HepG2 (cell line): ENCODE measurements at regions not wholly inside any gene's neighbourhood (a gene's known extent, or its start where the extent isn't known, plus 50 kb on each side); places are given as distances from the start of the nearest gene placed in this dataset.
A peak's percentile ranks its signal among the peaks of the same experiment; 100 is the strongest.

ENCODE experiments used
- ATAC-seq: fragments of 200-7000 bp; cut with Tn5 transposase; 3 replicates; pipeline ENCODE4 v1.9.1; 2020; ENCODE audit warnings: mild to moderate bottlenecking, moderate library complexity
- BruUV-seq: library from RNA; stranded (reverse); fragments of 400-500 nt; replicated peaks from 2 replicates; lab custom pipeline; 2021; lab: Mats Ljungman, UMichigan
- CTCF ChIA-PET: fragments of 300-600 bp; formaldehyde crosslinking; extraction: SDS; loops from one replicate; lab custom pipeline; 2021; ENCODE audit warnings: low total read pairs, inconsistent platforms, low intra/inter-chr PET ratio; lab: Yijun Ruan, JAX
- POLR2A ChIA-PET: fragments of 350-600 bp; sonication (Branson Sonifier 250); formaldehyde crosslinking; loops from one replicate; lab custom pipeline; 2020; ENCODE audit warnings: antibody characterized with exemption, inconsistent platforms; lab: Yijun Ruan, JAX
- DNase-seq: peaks from one replicate; pipeline ENCODE4 v3.0.0-alpha.2; 2015; ENCODE audit warnings: low spot score
- FAIRE-seq: peaks from 3 replicates; lab custom pipeline; 2011; peaks lifted over from hg19 to GRCh38; lab: Jason Lieb, UNC
- H2AFZ ChIP-seq: one replicate; pipeline ENCODE4 v1.6.1; 2011; ENCODE audit warnings: low read length, inconsistent platforms
- H3K27ac ChIP-seq: fragments of 300-600 bp; 3 replicates; pipeline ENCODE4 v1.8.0; 2011; ENCODE audit warnings: mixed run types, mild to moderate bottlenecking, mixed read lengths, low read length, inconsistent platforms; ENCODE audit not compliant: insufficient read depth; ENCODE audit errors: extremely low read length
- H3K27me3 ChIP-seq, 2 experiments: fragments of 200-600 bp in 1 of 2; 2 replicates in 1 of 2; 3 replicates in 1 of 2; pipeline versions ENCODE4 v1.6.0 to v1.8.0; 2011; ENCODE audit warnings: low read length in 2 of 2, mild to moderate bottlenecking in 2 of 2, moderate library complexity in 2 of 2, inconsistent platforms in 1 of 2; ENCODE audit not compliant: insufficient read depth in 2 of 2, control insufficient read depth in 1 of 2
- H3K36me3 ChIP-seq, 2 experiments: fragments of 200-600 bp in 1 of 2; replicated peaks in 1 of 2; 2 replicates in 1 of 2; 3 replicates in 1 of 2; pipeline versions ENCODE4 v1.5.1 to v1.8.0; 2011; ENCODE audit warnings: low read length in 2 of 2, inconsistent platforms in 1 of 2; ENCODE audit not compliant: insufficient read depth in 2 of 2, control insufficient read depth in 1 of 2
- H3K4me1 ChIP-seq: 2 replicates; pipeline ENCODE4 v1.5.1; 2012; ENCODE audit warnings: low read length, inconsistent platforms; ENCODE audit not compliant: insufficient read depth
- H3K4me2 ChIP-seq: 2 replicates; pipeline ENCODE4 v1.6.0; 2011; ENCODE audit warnings: low read depth, low read length, inconsistent platforms
- H3K4me3 ChIP-seq, 3 experiments: fragments of 200-600 bp in 1 of 3; sonication (generic), shearing (Covaris generic) in 1 of 3; replicated peaks in 1 of 3; 2 replicates each; pipeline ENCODE4 v1.5.1; 2011 to 2016; ENCODE audit warnings: low read length in 3 of 3, inconsistent platforms in 2 of 3, low read depth in 2 of 3, mild to moderate bottlenecking in 2 of 3, control low read depth in 1 of 3, mixed read lengths in 1 of 3; ENCODE audit not compliant: insufficient read depth in 1 of 3
- H3K79me2 ChIP-seq: one replicate; pipeline ENCODE4 v1.6.1; 2011; ENCODE audit warnings: low read length, inconsistent platforms; ENCODE audit not compliant: insufficient read depth
- H3K9ac ChIP-seq: 2 replicates; pipeline ENCODE4 v1.6.0; 2011; ENCODE audit warnings: mild to moderate bottlenecking, low read depth, low read length, inconsistent platforms; ENCODE audit not compliant: insufficient read depth
- H3K9me3 ChIP-seq: 2 replicates; pipeline ENCODE4 v1.5.1; 2012; ENCODE audit warnings: mild to moderate bottlenecking, low read length
- H4K20me1 ChIP-seq: 2 replicates; pipeline ENCODE4 v1.6.0; 2011; ENCODE audit warnings: inconsistent platforms, mild to moderate bottlenecking, low read length, moderate library complexity; ENCODE audit not compliant: insufficient read depth
- CBFB ChIP-seq: sonication (generic); formaldehyde crosslinking; IDR thresholded peaks from 2 replicates; pipeline ENCODE4 v1.4.0; 2020; ENCODE audit warnings: missing genetic modification reagents
- FOXA3 ChIP-seq: IDR thresholded peaks from 2 replicates; pipeline ENCODE4 v1.6.1; 2016; ENCODE audit warnings: missing genetic modification reagents, missing compliant biosample characterization
- IRF9 ChIP-seq: sonication (generic); formaldehyde crosslinking; IDR thresholded peaks from 2 replicates; pipeline ENCODE4 v1.8.0; 2022; ENCODE audit warnings: missing genetic modification reagents, mild to moderate bottlenecking, borderline replicate concordance
- MATR3 ChIP-seq: sonication (generic); formaldehyde crosslinking; IDR thresholded peaks from 2 replicates; pipeline ENCODE4 v1.4.0; 2020; ENCODE audit warnings: missing genetic modification reagents
- MED1 ChIP-seq: sonication (generic); formaldehyde crosslinking; IDR thresholded peaks from 2 replicates; pipeline ENCODE4 v1.4.0; 2020; ENCODE audit warnings: missing genetic modification reagents
- POLR2AphosphoS2 ChIP-seq: IDR thresholded peaks from 2 replicates; pipeline ENCODE4 v1.6.1; 2011; ENCODE audit warnings: low read depth, low read length, improper control_type of control experiment
- PPARG ChIP-seq: conservative IDR thresholded peaks from 2 replicates; pipeline ENCODE4 v1.6.1; 2016; ENCODE audit warnings: missing biosample characterization, missing genetic modification reagents
- RFX3 ChIP-seq: IDR thresholded peaks from 2 replicates; pipeline ENCODE4 v1.6.1; 2016; ENCODE audit warnings: missing biosample characterization, missing genetic modification reagents
- SNAPC5 ChIP-seq: sonication (generic); formaldehyde crosslinking; IDR thresholded peaks from 2 replicates; pipeline ENCODE4 v1.8.1; 2023; ENCODE audit warnings: mild to moderate bottlenecking, missing genetic modification reagents, borderline replicate concordance
- TBL1XR1 ChIP-seq: fragments of 150-350 bp; IDR thresholded peaks from 2 replicates; pipeline ENCODE4 v1.6.1; 2014; ENCODE audit warnings: borderline replicate concordance, low read length; ENCODE audit not compliant: partially characterized antibody
- ZNF234 ChIP-seq: sonication (generic); formaldehyde crosslinking; conservative IDR thresholded peaks from 2 replicates; pipeline ENCODE4 v1.5.1; 2020; ENCODE audit warnings: mild to moderate bottlenecking, missing genetic modification reagents
- ZNF329 ChIP-seq: sonication (generic); formaldehyde crosslinking; IDR thresholded peaks from 2 replicates; pipeline ENCODE4 v1.9.0; 2021; ENCODE audit warnings: low read depth, mild to moderate bottlenecking, missing genetic modification reagents
- ZNF431 ChIP-seq: sonication (generic); formaldehyde crosslinking; IDR thresholded peaks from 2 replicates; pipeline ENCODE4 v1.9.0; 2022; ENCODE audit warnings: missing genetic modification reagents, low read depth, mild to moderate bottlenecking, borderline replicate concordance
- ZNF614 ChIP-seq: IDR thresholded peaks from 2 replicates; pipeline ENCODE4 v1.6.1; 2018; ENCODE audit warnings: missing biosample characterization, missing genetic modification reagents, inconsistent platforms, borderline replicate concordance
- ZNF792 ChIP-seq: IDR thresholded peaks from 2 replicates; pipeline ENCODE4 v1.6.1; 2016
- WGBS: methylation state at CpG from one replicate; pipeline ENCODE4 v1.1.6; 2017; ENCODE audit warnings: low lambda C conversion rate; 5-methylcytosine and 5-hydroxymethylcytosine counted together
- in situ Hi-C: cut with HindIII; loops from 2 replicates; pipeline ENCODE4 v1.10.0; 2017; ENCODE audit warnings: low pct_unique_long_range_greater_than_20kb; ENCODE audit not compliant: extremely low pct_ligation_motif_present
- intact Hi-C: fragments of 100-400 bp; cut with micrococcal nuclease; formaldehyde crosslinking; loops from one replicate; pipeline ENCODE4 v1.10.0; 2022; ENCODE audit not compliant: unreplicated experiment
- TF ChIP-seq, protein P1 (sequence below): sonication (generic); formaldehyde crosslinking; IDR thresholded peaks from 2 replicates; pipeline ENCODE4 v1.5.0; 2020; ENCODE audit warnings: missing genetic modification reagents, mild to moderate bottlenecking, borderline replicate concordance
- TF ChIP-seq, protein P2 (sequence below): sonication (generic); formaldehyde crosslinking; IDR thresholded peaks from 2 replicates; pipeline ENCODE4 v1.4.0; 2020; ENCODE audit warnings: missing genetic modification reagents

- TF ChIP-seq SNAPC5 (CRISPR knock-in tag) (no peak), ZNF614 (CRISPR knock-in tag) (peak; percentile 36; the same call in 1 of the 2 replicates), CBFB (peak; percentile 86), POLR2AphosphoS2 (no peak)
- TF ChIP-seq, protein P1, sequence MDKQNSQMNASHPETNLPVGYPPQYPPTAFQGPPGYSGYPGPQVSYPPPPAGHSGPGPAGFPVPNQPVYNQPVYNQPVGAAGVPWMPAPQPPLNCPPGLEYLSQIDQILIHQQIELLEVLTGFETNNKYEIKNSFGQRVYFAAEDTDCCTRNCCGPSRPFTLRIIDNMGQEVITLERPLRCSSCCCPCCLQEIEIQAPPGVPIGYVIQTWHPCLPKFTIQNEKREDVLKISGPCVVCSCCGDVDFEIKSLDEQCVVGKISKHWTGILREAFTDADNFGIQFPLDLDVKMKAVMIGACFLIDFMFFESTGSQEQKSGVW, result no peak
These were observed 308.9 kb downstream of the ALDH8A1 start (continued) for GRCh38 chr6:134640975-134641429.

- H3K4me3 ChIP-seq, result no peak overlapping the region
- ATAC-seq, result no peak
- ChIA-PET CTCF (interaction anchor here (1.3 to 4.8 kb wide), 4 partner anchors 182 to 517 kb away, joined by 5 to 78 read pairs (median 28); no protein-coding TSS in a partner anchor), POLR2A (interaction anchor here (2.3 kb wide), 1 partner anchor 466 kb away, joined by 18 read pairs; no protein-coding TSS in a partner anchor)
- in situ Hi-C loops (loop anchor here (5.0 kb wide), 1 partner anchor 468 kb away; no protein-coding TSS in a partner anchor), intact Hi-C loops (loop anchor here (2.0 to 10.0 kb wide), 3 partner anchors 185 to 301 kb away; no protein-coding TSS in a partner anchor)
- H3K4me1 ChIP-seq, result 0 out of 2 replicates have a peak, but pooled peaks cover 4% of the 10 kb centered on the region
- no TSS peak for BruUV-seq
- WGBS, result 41% methylated on average over 4 of the region's 4 CpGs
- no peaks in the 10 kb centered on the region for H3K9me3 ChIP-seq
- no peak overlapping the region for H3K9ac ChIP-seq
- H3K27ac ChIP-seq, result no peak overlapping the region
- no peak for FAIRE-seq
- H3K27me3 ChIP-seq, result no peaks in the 10 kb centered on the region; a peak in 1 of 5 replicates
- H3K4me2 ChIP-seq, result no peak overlapping the region
- DNase-seq, result no peak
- H2AFZ ChIP-seq, result no peak overlapping the region
- no peaks in the 10 kb centered on the region for H3K36me3 ChIP-seq
- no peaks in the 10 kb centered on the region for H3K79me2 ChIP-seq
- H4K20me1 ChIP-seq, result no peaks in the 10 kb centered on the region
- TF ChIP-seq MATR3 (no peak), MED1 (CRISPR knock-in tag) (no peak), FOXA3 (no peak), TBL1XR1 (no peak), ZNF792 (CRISPR knock-in tag) (no peak), ZNF431 (CRISPR knock-in tag) (no peak), ZNF234 (CRISPR knock-in tag) (no peak), RFX3 (CRISPR knock-in tag) (no peak), IRF9 (CRISPR knock-in tag) (no peak), PPARG (CRISPR knock-in tag) (no peak), ZNF329 (no peak)
- TF ChIP-seq, protein P2, sequence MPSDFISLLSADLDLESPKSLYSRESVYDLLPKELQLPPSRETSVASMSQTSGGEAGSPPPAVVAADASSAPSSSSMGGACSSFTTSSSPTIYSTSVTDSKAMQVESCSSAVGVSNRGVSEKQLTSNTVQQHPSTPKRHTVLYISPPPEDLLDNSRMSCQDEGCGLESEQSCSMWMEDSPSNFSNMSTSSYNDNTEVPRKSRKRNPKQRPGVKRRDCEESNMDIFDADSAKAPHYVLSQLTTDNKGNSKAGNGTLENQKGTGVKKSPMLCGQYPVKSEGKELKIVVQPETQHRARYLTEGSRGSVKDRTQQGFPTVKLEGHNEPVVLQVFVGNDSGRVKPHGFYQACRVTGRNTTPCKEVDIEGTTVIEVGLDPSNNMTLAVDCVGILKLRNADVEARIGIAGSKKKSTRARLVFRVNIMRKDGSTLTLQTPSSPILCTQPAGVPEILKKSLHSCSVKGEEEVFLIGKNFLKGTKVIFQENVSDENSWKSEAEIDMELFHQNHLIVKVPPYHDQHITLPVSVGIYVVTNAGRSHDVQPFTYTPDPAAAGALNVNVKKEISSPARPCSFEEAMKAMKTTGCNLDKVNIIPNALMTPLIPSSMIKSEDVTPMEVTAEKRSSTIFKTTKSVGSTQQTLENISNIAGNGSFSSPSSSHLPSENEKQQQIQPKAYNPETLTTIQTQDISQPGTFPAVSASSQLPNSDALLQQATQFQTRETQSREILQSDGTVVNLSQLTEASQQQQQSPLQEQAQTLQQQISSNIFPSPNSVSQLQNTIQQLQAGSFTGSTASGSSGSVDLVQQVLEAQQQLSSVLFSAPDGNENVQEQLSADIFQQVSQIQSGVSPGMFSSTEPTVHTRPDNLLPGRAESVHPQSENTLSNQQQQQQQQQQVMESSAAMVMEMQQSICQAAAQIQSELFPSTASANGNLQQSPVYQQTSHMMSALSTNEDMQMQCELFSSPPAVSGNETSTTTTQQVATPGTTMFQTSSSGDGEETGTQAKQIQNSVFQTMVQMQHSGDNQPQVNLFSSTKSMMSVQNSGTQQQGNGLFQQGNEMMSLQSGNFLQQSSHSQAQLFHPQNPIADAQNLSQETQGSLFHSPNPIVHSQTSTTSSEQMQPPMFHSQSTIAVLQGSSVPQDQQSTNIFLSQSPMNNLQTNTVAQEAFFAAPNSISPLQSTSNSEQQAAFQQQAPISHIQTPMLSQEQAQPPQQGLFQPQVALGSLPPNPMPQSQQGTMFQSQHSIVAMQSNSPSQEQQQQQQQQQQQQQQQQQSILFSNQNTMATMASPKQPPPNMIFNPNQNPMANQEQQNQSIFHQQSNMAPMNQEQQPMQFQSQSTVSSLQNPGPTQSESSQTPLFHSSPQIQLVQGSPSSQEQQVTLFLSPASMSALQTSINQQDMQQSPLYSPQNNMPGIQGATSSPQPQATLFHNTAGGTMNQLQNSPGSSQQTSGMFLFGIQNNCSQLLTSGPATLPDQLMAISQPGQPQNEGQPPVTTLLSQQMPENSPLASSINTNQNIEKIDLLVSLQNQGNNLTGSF (CRISPR knock-in tag), result no peak
These were observed 309.7 kb downstream of the ALDH8A1 start for GRCh38 chr6:134640229-134640628.
